ENCODE measurements at regions not wholly inside any gene's neighbourhood (a gene's known extent, or its start where the extent isn't known, plus 50 kb on each side); places are given as distances from the start of the nearest gene placed in this dataset.
"Not testable (repeated sequence)": the region's sequence is repeated elsewhere in the genome, so short reads cannot be mapped to it uniquely, and the experiment has no call there.

DNA sequence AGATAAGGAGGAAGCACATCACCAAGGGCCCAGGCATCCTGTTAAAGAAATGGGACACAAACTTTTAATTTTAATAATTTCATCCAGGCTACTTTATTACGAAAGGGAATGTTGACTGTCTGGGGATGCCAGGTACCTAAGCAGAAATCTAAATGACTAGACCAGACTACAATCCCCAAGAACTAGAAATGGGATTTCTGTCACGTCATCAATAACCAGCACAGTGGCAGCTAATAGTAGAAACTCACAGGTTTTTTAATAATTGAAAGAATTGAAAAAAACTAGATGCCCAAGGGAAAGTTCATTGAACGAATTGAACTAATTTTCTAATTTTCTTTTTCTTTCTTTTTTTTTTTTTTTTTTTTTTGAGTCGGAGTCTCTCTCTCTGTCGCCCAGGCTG is 789.3 kb downstream of the IGSF11 start:
- ATAC-seq (ENCODE audit: insufficient read depth, low FRiP score) (no peak), DNase-seq (no peak)
- Histone ChIP-seq H3K4me3 (no peak overlapping the region), H3K27me3 (ENCODE audit: control insufficient read depth in 3 of 3, insufficient read depth in 3 of 3, low read length in 2 of 3) (no peaks in the 10 kb centered on the region), H3K9ac (ENCODE audit: insufficient read depth in 1 of 2, low read length in 2 of 2) (no peak overlapping the region), H3K9me3 (ENCODE audit: control insufficient read depth in 4 of 4, insufficient read depth in 3 of 4, low read length in 3 of 4) (no peaks in the 10 kb centered on the region), H3K27ac (ENCODE audit: low read depth in 1 of 2, low read length in 1 of 2) (no peak overlapping the region), H3K36me3 (ENCODE audit: control insufficient read depth in 4 of 4, insufficient read depth in 4 of 4, low read length in 4 of 4) (no peaks in the 10 kb centered on the region), H3K4me1 (ENCODE audit: control insufficient read depth in 5 of 5, insufficient read depth in 5 of 5, low read length in 5 of 5) (no peaks in the 10 kb centered on the region)
- TF ChIP-seq, protein P1, sequence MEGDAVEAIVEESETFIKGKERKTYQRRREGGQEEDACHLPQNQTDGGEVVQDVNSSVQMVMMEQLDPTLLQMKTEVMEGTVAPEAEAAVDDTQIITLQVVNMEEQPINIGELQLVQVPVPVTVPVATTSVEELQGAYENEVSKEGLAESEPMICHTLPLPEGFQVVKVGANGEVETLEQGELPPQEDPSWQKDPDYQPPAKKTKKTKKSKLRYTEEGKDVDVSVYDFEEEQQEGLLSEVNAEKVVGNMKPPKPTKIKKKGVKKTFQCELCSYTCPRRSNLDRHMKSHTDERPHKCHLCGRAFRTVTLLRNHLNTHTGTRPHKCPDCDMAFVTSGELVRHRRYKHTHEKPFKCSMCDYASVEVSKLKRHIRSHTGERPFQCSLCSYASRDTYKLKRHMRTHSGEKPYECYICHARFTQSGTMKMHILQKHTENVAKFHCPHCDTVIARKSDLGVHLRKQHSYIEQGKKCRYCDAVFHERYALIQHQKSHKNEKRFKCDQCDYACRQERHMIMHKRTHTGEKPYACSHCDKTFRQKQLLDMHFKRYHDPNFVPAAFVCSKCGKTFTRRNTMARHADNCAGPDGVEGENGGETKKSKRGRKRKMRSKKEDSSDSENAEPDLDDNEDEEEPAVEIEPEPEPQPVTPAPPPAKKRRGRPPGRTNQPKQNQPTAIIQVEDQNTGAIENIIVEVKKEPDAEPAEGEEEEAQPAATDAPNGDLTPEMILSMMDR (IDR thresholded peaks at IDR 0.05; ENCODE audit: control extremely low read depth, extremely low read depth): no peak
- 85 to 91% methylated on average over 5 of the region's 5 CpGs for WGBS, 2 donors

DNA sequence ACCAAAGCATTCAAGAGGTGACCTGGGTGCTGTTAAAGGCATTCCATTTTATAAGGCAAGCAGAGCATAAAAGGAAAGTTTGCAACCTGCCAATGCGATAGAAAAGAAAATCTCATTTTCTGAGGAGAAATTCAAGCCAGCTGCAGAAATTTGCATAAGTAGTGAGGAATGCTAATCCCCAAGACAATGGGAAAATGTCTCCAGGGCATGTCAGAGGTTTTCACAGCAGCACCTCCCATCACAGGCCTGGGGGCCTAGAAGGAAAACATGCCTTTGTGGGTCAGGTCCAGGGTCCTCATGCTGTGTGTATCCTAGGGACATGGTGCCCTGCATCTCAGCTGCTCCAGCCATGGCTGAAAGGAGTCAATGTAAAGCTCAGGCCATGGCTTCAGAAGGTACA is 775.8 kb downstream of the IGSF11 start:
- H3K27ac ChIP-seq (ENCODE audit: low read depth in 1 of 2, low read length in 1 of 2); H3K27me3 ChIP-seq (ENCODE audit: control insufficient read depth in 3 of 3, insufficient read depth in 3 of 3, low read length in 2 of 3); H3K4me1 ChIP-seq (ENCODE audit: control insufficient read depth in 5 of 5, insufficient read depth in 5 of 5, low read length in 5 of 5); ATAC-seq (ENCODE audit: insufficient read depth, low FRiP score); DNase-seq; H3K36me3 ChIP-seq (ENCODE audit: control insufficient read depth in 4 of 4, insufficient read depth in 4 of 4, low read length in 4 of 4); H3K9ac ChIP-seq (ENCODE audit: insufficient read depth in 1 of 2, low read length in 2 of 2); H3K4me3 ChIP-seq; H3K9me3 ChIP-seq (ENCODE audit: control insufficient read depth in 4 of 4, insufficient read depth in 3 of 4, low read length in 3 of 4): not testable (repeated sequence)
- 99 to 100% methylated on average over 1 of the region's 1 CpG for WGBS, 2 donors

DNA sequence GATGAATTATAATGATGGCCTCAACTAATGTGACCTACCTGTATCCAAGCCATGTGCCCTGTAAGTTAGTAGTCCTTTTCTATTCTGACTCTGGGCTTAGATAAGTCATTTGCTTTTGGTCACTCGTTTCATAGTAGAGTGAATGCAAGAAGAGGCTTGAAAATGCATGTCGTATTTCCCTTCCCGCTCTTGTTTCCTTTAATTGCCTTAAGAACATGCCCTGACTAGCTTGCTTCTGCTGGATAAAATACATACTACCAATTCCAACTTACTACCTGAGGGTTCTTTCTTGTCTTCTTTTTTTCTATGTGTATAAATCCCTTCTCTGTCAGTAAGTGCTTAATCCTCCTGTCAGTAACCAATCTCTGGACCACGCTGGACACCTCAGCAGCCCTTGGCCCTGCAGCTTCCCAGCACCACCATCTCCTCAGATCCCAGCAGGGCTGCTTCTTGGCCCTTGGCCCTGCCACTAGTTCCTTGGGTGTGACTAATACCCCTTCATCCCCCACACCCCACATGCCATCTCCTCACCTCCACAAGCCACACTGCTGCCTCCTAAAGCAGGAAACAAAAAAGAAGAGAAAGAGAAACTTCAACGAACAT is 771.7 kb downstream of the IGSF11 start:
- WGBS, 2 donors: 81 to 84% methylated on average over 5 of the region's 5 CpGs
- no peaks in the 10 kb centered on the region for H3K4me1 ChIP-seq (ENCODE audit: control insufficient read depth in 5 of 5, insufficient read depth in 5 of 5, low read length in 5 of 5)
- no peak for ATAC-seq (ENCODE audit: insufficient read depth, low FRiP score)

DNA sequence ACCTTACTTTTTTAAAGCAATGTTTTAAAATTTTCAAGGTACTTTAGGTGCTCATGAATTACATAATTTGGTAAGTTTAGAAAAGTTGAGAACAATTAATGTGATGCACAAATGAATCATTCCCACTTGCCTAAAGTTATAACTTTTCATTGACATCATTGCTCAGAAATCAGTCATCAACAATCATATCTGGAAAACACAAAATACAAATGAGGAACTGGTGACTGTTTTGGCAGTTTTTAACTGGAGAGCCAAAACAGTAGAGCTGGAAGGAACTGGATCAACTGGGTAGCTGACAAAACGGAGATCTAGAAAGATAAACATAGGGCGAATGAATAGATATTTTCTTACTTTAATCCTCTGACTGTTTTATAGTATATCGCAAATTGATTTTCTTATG is 767.1 kb downstream of the IGSF11 start:
- H3K9ac ChIP-seq (ENCODE audit: insufficient read depth in 1 of 2, low read length in 2 of 2): no peak overlapping the region
- TF ChIP-seq, protein P1 (IDR thresholded peaks at IDR 0.05; ENCODE audit: control extremely low read depth, extremely low read depth): no peak
- peaks cover 0 to 2% (median 0%) of the 10 kb centered on the region in 4 donors for H3K9me3 ChIP-seq (ENCODE audit: control insufficient read depth in 4 of 4, insufficient read depth in 3 of 4, low read length in 3 of 4)
- no peaks in the 10 kb centered on the region for H3K27me3 ChIP-seq (ENCODE audit: control insufficient read depth in 3 of 3, insufficient read depth in 3 of 3, low read length in 2 of 3)
- H3K4me1 ChIP-seq (ENCODE audit: control insufficient read depth in 5 of 5, insufficient read depth in 5 of 5, low read length in 5 of 5): no peaks in the 10 kb centered on the region
- no peaks in the 10 kb centered on the region for H3K36me3 ChIP-seq (ENCODE audit: control insufficient read depth in 4 of 4, insufficient read depth in 4 of 4, low read length in 4 of 4)
- WGBS, 2 donors: 85 to 91% methylated on average over 3 of the region's 3 CpGs
- no peak overlapping the region for H3K27ac ChIP-seq (ENCODE audit: low read depth in 1 of 2, low read length in 1 of 2)
- DNase-seq: no peak
- H3K4me3 ChIP-seq: no peak overlapping the region
- ATAC-seq (ENCODE audit: insufficient read depth, low FRiP score): no peak

More for the DNA sequence above, 771.7 kb downstream of the IGSF11 start:
- H3K4me3 ChIP-seq: no peak overlapping the region
- no peaks in the 10 kb centered on the region for H3K36me3 ChIP-seq (ENCODE audit: control insufficient read depth in 4 of 4, insufficient read depth in 4 of 4, low read length in 4 of 4)
- H3K9ac ChIP-seq (ENCODE audit: insufficient read depth in 1 of 2, low read length in 2 of 2): no peak overlapping the region
- H3K27ac ChIP-seq (ENCODE audit: low read depth in 1 of 2, low read length in 1 of 2): no peak overlapping the region
- DNase-seq: no peak
- TF ChIP-seq, protein P1 (IDR thresholded peaks at IDR 0.05; ENCODE audit: control extremely low read depth, extremely low read depth): no peak
- H3K9me3 ChIP-seq (ENCODE audit: control insufficient read depth in 4 of 4, insufficient read depth in 3 of 4, low read length in 3 of 4): peaks cover 0 to 6% (median 1%) of the 10 kb centered on the region in 4 donors
- no peaks in the 10 kb centered on the region for H3K27me3 ChIP-seq (ENCODE audit: control insufficient read depth in 3 of 3, insufficient read depth in 3 of 3, low read length in 2 of 3)
